HG02885 (cell line): ENCODE measurements at regions not wholly inside any gene's neighbourhood (a gene's known extent, or its start where the extent isn't known, plus 50 kb on each side); places are given as distances from the start of the nearest gene placed in this dataset.

ENCODE experiments used
- ATAC-seq: cut with Tn5 transposase; IDR thresholded peaks from one replicate; pipeline ENCODE4 v1.9.1; 2021; ENCODE audit warnings: mild to moderate bottlenecking; ENCODE audit not compliant: unreplicated experiment, poor library complexity

DNA sequence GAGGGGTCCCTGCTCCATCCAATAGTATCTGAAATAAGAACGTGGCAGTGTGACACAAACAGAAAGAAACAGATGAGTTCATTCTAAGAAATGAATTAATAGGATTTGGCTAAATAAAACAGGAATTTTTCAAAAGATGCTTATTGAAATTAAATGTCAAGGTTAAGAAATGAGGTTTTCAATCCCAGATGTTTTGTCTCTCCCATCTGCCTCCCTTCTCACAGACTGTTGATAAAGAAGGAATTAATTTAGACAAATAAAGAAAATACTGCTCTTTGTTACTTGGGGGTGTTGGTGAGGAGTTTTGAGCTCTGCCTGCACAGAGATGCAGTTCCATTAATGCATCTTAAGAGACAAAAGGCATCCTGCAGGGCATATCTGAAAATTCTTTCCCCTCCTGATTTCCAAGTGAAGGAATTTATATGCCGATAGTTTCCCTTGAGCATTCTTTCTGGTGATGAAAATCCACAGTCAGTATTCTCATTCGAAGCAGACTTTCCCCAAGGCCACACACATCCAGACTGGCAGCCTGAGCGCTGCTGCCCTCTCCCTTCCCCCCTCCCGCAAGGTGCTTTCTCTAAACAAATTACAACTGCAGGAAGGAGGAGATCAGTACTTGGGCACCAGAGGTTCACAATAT, 385.4 kb upstream of the RND3 start:
- ATAC-seq: no peak

DNA sequence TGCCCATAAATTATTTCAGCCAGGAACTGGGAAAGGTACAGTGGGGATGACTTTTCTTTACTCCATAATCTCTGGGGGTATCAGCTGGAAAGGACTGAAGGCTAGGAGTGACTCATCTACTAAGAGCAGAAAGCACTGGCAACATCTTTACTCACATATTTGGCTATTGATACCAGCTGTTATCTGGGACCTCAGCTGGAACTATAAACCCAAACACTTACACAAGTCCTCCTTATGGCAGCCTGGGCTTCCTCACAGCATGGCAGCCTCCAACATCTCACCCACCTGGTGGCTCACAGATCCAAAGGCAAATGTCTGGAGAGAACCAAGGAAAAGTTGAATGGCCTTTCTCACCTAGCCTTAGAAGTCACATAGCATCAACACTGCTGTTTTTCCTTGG, 379.0 kb upstream of the RND3 start:
- ATAC-seq: no peak

DNA sequence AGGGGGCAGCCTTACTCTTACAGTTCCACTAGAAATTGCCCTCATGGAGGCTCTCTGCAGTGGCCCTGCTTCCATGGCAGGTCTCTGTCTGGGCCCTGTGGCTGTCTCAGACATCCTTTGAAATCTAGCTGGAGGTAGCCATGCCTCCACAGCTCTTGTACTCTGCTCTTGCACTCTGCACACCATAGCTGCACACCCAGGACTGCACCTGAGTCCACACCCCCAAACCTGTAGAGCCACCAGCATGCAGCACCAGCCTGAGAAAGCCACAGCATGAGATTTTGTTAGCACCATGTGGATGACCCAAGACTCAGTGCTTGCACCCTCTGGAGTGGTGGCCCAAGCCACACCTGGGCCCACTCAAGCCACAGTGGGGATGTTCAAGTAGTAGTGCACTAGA, 376.2 kb upstream of the RND3 start:
- ATAC-seq: no peak

DNA sequence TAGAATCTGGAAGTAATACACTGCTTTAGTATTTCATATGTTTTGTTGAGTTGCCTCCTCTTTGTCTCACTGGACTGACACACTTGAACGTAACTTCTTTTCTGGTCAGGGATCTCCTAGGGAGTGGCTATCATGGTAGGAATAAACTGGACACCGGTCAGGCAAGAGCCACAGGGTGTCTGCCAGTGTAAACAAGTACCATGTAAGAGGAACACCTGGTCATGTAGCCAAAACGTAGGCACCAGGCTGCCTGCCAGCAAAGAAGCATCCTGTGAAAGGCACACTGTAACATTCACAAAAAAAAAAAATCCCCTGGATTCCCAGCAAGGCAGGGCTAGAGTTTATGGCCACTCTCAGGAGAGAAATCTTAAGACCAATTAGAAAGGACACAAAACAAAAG, 372.8 kb upstream of the RND3 start:
- ATAC-seq: no peak

DNA sequence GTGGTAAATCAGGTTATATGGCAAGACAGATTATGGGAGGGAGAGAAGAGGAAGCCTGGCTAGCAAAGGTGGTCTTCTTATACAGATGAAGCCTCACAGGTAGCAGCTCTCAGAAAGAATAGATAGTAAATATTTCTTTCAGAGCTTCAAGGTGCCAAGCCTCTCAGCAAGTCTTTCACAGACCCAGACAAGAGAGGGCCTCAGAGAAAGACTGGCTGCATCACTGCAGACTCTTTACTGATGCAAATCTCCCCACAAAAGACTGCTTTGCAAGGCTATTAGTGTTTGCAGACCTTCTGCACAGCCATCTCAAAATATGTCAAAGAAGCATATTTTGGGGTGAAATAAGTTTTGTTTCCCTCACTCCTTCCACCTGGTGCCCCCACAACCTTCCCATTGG, 372.4 kb upstream of the RND3 start:
- ATAC-seq: no peak

DNA sequence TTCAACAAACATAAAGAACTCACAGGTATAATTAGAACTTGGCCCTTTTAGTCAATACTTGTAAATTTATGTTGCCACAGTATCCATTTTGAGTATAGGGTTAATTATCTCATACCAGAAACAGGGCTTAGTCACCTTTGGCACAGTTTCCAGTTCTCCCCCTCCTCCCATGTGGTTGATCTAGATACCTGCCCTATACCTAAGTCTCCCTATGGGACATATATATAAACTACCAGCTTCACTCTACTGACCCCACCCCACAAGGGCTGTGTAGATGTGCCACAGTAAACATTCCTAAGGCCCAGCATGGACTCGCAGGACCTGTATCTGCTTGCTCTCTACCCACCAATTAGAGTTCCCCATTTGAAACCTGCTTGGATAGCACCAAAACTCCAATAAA, 371.7 kb upstream of the RND3 start:
- ATAC-seq: no peak

DNA sequence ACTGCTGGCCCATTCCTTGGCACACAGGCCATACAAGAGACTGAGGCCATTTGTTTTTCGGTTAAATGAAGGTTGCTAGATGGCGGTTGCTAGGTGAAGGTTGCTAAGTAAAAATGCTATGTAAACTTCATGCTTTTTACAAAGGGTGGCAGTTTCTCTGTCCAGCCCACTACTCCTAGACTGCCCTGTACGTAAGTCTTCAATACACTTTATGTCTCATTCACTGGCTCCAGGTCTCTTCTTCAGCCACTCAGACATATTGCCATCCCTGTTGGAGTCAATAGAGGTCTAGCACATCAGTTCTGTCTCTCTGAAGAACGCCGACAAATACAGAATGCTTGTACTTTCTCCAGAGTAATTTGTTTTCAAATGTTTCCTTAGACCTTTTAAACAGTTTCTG, 370.9 kb upstream of the RND3 start:
- ATAC-seq: no peak

DNA sequence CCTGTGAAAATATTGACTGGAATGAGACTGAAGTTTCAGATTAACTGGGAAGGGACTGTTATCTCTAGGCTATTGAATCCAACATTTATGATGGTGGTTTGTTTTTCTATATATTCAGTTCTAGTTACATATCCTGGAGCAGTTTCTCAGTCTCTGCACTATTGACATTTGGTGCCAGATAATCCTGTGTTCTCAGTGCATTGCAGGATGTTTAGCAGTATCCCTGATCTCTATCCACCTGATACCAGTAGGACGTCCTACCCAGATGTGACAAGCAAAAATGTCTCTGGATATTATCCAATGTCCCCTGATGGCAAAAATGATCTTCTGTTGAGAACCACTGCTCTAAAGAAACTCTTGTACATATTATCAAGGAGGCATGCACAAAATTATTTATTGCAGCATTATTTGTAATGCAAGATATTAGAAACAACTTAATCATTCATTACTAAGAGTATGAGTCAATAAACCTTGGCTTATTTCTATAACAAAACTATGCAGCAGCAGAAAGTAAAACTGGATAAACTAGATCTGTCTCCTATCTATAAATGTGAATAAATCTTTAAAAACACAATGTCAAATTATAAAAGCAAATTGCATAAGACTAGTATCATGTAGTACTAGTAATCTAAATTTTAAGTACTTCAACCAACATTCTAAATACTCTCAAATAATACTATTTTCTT, 369.3 kb upstream of the RND3 start:
- ATAC-seq: no peak

DNA sequence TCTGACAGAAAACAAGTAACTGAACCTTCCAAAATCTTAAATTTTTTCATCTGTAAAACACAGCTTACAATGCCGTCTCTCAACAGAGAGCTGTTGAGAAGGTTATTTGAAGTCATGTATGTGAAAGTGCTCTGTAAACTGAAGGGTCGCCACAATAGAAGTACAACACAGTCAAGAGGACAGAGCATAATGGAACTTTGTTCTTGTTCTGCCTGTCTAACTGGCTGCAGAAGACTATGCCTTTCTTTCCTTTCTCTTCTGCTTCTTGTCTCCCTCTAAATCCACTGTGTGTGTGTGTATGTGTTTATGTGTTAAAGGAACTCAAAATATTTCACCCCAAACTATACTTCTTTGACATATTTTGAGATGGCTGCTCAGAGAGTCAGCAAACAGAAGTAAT, 365.8 kb upstream of the RND3 start:
- no peak for ATAC-seq

DNA sequence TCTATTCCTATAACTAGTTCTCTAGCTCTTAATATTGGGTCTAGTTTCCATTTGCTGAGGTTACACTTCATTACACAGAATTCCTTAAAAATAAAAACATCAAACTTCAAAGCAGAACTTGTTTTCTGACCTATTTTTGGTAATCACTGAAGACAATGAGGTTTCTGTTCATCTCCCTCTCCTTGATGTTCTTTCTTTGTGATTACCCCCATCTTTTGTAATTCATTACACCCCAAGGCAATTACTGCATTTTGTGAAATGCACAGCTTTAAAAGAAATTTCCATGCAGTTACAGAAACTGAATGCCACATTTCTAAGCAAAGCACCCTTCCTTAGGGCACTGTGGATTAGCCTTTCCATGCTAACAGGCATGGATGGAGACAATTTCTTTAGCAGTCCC, 363.2 kb upstream of the RND3 start:
- ATAC-seq: no peak

DNA sequence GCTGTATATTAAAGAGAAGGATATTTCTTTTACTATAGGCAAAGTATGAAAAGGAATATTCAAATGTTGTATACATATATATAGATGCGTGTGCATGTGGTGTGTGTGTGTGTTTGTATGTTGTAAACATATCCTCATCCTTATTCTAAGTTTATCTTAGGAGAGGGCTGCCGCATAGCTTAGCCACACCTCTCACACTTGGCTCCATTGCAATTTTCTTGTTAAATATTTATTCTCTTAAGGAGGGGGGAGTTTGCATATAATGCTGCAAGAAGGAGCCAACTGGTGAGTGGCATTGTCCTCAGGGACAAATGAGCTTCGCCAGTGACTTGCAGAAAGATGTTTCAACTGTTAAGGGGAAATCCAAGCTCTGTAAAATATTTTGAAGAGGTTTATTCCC, 360.1 kb upstream of the RND3 start:
- no peak for ATAC-seq

DNA sequence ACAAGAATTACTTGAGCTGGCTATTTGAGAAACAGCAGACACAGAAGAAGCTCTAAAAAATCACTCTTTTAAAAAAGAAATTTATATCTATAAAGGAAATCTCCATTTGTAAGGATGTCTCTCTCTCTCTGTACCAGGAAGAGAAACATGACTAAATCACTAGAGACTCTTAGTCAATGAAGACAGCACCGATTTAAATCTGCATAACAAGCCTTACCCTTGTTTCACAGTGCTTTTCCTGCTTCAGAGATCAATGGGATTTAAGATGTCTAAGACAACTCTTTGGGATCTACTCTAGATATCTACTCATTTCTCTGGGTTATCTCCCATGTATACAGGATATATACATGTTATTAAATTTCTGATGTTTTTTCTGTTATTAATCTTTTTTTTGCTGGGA, 359.2 kb upstream of the RND3 start:
- no peak for ATAC-seq

DNA sequence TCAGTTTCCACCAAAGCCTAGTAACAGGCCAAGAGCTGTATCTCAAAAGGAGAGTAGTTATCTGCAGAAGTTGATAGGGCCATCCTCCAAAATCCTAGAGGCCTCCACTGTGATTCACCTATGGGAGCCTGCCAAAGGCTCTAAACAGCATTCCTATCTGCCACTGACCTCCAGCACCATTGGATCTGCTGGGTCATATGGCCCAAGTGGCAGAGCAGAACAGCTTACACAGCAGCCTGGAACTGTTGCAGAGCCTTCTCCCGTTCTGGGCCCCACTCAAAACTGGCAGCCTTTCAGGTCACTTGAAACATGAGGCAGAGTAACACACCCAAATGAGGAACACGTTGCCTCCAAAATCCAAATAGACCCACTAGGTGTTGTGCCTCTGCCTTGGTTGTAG, 345.2 kb upstream of the RND3 start:
- no peak for ATAC-seq

DNA sequence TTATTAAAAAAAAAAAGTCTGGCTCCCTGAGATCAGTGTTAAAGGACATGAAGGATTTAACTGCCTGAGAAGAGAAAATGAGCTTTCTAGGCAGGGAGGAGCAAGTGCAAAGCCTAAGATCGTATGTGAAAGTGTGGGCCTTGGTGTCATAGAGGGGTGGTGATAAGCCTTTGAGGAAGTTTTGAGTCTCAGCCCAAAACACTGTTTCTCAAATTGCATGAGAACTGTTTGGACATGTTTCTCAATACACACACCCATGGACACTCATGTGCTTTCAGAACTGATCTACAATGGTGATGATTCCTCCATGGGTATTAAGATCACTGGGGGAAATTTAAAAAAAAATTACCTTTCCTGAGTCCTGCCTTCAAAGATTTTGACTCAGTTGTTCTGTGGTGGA, 336.7 kb upstream of the RND3 start:
- no peak for ATAC-seq

DNA sequence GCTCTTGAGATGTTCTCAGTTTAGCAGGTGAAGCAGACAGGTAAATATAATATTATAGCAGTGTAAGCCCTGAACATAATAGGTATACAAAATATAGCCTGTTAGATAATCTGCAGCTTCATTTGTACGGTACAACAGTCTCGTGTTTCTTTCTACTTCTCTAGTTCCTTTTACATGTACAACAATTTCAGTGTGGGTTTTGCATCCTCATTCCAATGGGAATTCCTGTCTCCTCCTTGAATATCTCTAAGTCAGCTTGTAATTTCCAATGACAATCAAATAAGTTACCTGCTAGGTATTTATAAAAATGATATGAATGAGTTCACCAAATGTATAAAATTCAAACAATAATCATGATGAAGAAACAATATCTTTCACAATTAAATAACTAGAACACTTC, 330.0 kb upstream of the RND3 start:
- no peak for ATAC-seq

DNA sequence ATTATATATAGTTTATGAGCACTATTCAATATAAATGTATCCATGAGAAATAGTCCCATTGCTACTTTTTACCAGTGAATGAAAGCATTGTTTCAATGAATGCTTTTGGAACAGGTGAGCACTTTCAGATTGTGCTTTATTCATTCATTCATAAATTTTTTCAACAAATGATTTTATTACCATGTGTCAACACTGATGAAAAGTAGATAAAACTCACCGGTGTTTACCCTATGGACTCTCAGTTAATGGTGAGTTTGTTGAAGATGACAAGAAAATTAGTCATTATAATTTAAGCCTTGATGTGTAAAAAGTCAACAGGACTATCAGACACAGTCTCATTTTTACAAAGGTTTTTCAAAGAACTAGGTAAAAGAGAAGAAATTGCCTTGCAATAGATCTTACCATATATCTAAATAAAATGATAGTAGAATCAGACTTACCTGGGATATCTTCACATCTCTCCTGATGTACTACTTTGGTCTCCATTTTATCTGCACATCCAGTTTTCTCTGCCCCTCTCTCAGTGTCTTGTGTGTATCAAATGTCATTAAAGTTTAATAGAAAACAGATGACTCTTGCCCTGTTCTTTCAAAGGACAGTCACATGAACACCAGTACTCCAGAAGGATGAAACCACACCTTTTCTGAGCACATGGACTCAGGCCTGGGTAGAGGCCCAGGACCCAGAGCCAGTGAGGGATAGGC, 325.3 kb upstream of the RND3 start:
- no peak for ATAC-seq

DNA sequence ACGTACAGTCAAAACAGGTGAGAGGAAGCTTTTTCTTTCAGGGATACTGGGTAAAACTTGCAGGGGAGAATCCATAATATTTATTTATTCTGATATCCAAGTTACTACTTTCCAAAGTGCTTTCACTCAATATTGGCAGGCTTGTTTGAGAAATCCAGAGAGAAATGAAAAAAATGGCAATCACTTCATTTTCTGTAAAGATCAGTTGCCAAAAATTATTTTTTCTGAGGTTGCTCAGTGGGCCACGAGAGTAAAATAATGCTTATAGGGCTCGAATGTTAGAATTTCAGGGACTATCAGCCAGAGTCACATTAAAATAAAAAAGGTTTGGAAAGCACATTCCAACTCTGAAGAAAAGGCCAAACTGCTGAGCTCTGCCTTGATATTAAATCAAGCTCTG, 324.6 kb upstream of the RND3 start:
- no peak for ATAC-seq

DNA sequence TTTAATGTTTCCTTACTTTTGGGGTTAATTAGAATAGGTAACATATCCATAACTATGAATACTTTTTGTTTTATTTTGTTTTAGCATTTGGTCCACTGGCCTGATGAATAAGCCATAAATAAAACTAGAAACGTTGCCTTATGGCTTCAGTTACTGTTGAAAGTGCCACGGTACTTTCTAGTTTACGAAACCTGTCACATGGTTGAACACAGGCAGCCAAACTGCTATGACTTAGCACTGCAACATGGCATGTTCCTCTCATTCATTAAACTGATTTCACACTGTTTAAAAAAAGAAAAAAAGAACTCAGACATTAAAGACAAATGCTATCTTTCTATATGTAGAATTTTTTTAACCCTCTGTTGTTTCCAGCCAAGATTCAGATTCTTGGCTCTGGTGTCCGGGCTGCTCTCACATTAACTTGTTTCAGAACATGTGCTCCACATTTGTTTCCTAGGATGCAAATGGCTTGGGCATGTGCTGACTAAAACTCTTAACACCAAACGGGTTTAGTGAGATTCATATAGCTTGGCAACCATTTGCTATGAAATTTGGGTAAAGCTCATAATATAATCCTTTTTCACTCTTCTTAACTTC, 323.9 kb upstream of the RND3 start:
- ATAC-seq: no peak

DNA sequence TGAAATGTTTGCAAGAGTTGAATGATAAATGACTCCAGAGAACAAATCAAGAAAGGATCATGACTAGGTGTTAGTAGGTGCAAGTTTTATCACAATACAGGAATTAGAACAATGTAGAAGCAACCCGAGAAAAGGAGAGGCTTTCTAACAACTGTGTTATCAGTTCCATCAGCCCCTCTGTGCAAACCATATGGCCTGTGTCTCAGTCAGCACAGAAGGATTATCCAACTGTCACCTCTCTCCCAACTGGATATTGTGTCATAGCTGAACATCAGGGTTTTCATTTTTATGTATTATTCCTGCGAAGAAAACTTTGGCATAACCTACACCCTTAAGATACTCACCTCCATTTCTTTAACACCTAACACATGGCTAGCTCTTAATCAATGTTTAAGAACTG, 321.6 kb upstream of the RND3 start:
- ATAC-seq: no peak

DNA sequence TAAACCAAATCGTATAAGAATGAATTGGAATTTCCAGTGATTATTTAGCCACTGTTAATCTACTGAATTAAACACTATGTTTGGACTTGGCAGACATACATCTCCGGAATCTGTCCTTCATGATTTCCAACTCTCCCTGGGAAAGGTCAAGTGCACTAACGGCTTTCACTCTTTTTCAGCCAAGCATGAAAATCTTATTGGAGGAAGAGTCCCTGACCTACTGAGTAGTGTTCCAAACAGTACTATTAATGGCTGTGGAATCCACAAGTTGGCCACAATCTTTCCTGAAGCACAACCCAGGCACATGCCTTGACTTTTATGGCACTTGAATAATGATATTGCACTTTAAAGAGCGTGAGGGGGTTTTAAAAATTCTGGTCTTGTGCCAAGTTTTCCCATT, 318.9 kb upstream of the RND3 start:
- no peak for ATAC-seq

DNA sequence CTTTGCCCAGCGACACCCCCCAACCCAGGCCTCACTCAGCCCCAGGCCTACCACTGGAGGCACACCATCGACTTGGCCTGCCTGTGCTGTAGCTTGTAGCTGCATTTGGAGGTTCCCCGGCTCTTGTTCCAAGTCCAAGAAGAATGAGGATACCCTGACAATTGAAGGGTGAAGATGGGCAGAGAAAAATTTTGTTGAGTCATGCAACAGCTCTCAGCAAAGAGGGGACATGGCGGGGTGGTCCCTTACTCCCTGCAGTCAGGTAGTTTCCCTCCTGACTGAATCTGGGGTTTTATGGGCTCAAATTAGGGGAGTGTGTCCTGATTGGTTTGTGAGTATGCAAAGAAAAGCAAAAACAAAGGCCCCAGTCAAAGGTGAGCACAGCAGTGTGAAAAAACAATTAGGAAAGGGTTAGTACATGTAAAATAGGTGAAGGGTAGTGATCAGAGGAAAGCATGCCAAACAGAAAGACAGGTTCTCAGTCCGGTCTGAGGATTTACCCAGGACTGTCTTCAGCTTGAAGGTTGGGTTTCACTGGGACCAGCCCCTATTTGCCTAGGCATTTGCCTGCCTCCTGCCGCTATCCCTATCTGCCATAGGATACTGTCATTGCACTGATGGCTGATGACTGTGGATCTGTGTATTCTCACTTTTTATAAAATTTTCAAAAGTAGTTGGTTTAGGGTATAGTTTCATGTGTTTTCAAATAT, 316.4 kb upstream of the RND3 start:
- ATAC-seq: no peak
